ENCODE measurements at regions not wholly inside any gene's neighbourhood (a gene's known extent, or its start where the extent isn't known, plus 50 kb on each side); places are given as distances from the start of the nearest gene placed in this dataset.

GRCh38 chr2:81481994-81482368, 1177.4 kb upstream of the LRRTM1 start:
- no peak for TF ChIP-seq POLR2AphosphoS5 (IDR thresholded peaks at IDR 0.05)
- TF ChIP-seq EP300 (IDR thresholded peaks at IDR 0.05) = no peak
- TF ChIP-seq POLR2A (IDR thresholded peaks at IDR 0.05) = no peak
- no peak for TF ChIP-seq CTCF (IDR thresholded peaks at IDR 0.05)
- WGBS, 2 donors = 90 to 95% methylated on average over 5 of the region's 5 CpGs
- ATAC-seq (ENCODE audit: low FRiP score in 2 of 2) (no peak), DNase-seq (no peak)
- H3K27me3 ChIP-seq = no peaks in the 10 kb centered on the region
- no peaks in the 10 kb centered on the region for H3K36me3 ChIP-seq
- no peaks in the 10 kb centered on the region for H3K4me1 ChIP-seq
- no peak overlapping the region for H3K4me3 ChIP-seq
- H3K9me3 ChIP-seq = no peaks in the 10 kb centered on the region
- no peak overlapping the region for H3K27ac ChIP-seq

- H3K4me3 ChIP-seq = no peak overlapping the region
- peak in 1 of 2 donors; percentile 60 for DNase-seq
- WGBS, 2 donors = 96% methylated on average over 14 to 39 of the region's 39 CpGs
- H3K9me3 ChIP-seq = no peaks in the 10 kb centered on the region
- no peaks in the 10 kb centered on the region for H3K36me3 ChIP-seq
- H3K4me1 ChIP-seq = no peaks in the 10 kb centered on the region
- TF ChIP-seq POLR2AphosphoS5 (IDR thresholded peaks at IDR 0.05) (no peak), CTCF (IDR thresholded peaks at IDR 0.05) (no peak), POLR2A (IDR thresholded peaks at IDR 0.05) (no peak), EP300 (IDR thresholded peaks at IDR 0.05) (no peak)
- no peaks in the 10 kb centered on the region for H3K27me3 ChIP-seq
- peak; percentile 26 to 69 for ATAC-seq (ENCODE audit: low FRiP score in 2 of 2)
- H3K27ac ChIP-seq = no peak overlapping the region
Measured at GRCh38 chr2:81481242-81481993, 1176.9 kb upstream of the LRRTM1 start.

GRCh38 chr2:81467096-81467495, 1162.5 kb upstream of the LRRTM1 start:
- no peaks in the 10 kb centered on the region for H3K27me3 ChIP-seq
- ATAC-seq (ENCODE audit: low FRiP score in 2 of 2) = peak in 1 of 2 donors; percentile 40
- H3K36me3 ChIP-seq = no peaks in the 10 kb centered on the region
- peak in 1 of 2 donors; percentile 66 for DNase-seq
- peaks cover 0 to 9% (median 0%) of the 10 kb centered on the region in 4 donors for H3K9me3 ChIP-seq
- H3K4me3 ChIP-seq = no peak overlapping the region
- no peak overlapping the region for H3K27ac ChIP-seq
- 96 to 98% methylated on average over 12 to 22 of the region's 29 CpGs for WGBS, 2 donors
- no peak for TF ChIP-seq POLR2A (IDR thresholded peaks at IDR 0.05)
- no peak for TF ChIP-seq POLR2AphosphoS5 (IDR thresholded peaks at IDR 0.05)
- no peak for TF ChIP-seq EP300 (IDR thresholded peaks at IDR 0.05)
- H3K4me1 ChIP-seq = no peaks in the 10 kb centered on the region

GRCh38 chr2:81462420-81462819, 1157.9 kb upstream of the LRRTM1 start:
- TF ChIP-seq POLR2A (IDR thresholded peaks at IDR 0.05) = no peak
- no peak for TF ChIP-seq CTCF (IDR thresholded peaks at IDR 0.05)
- TF ChIP-seq POLR2AphosphoS5 (IDR thresholded peaks at IDR 0.05) = no peak
- TF ChIP-seq EP300 (IDR thresholded peaks at IDR 0.05) = no peak
- Histone ChIP-seq H3K27me3 (no peaks in the 10 kb centered on the region), H3K4me3 (no peak overlapping the region), H3K4me1 (no peaks in the 10 kb centered on the region), H3K27ac (no peak overlapping the region), H3K36me3 (no peaks in the 10 kb centered on the region), H3K9me3 (peaks cover 0 to 7% (median 0%) of the 10 kb centered on the region in 4 donors)
- WGBS, 2 donors = 72 to 77% methylated on average over 2 of the region's 2 CpGs
- ATAC-seq (ENCODE audit: low FRiP score in 2 of 2) = no peak
- no peak for DNase-seq

GRCh38 chr2:81445176-81445575, 1140.6 kb upstream of the LRRTM1 start:
- Histone ChIP-seq H3K4me3 (no peak overlapping the region), H3K9me3 (no peaks in the 10 kb centered on the region), H3K4me1 (no peaks in the 10 kb centered on the region), H3K27me3 (no peaks in the 10 kb centered on the region), H3K36me3 (no peaks in the 10 kb centered on the region), H3K27ac (no peak overlapping the region)
- ATAC-seq (ENCODE audit: low FRiP score in 2 of 2) (no peak), DNase-seq (no peak)
- no peak for TF ChIP-seq CTCF (IDR thresholded peaks at IDR 0.05)
- no peak for TF ChIP-seq EP300 (IDR thresholded peaks at IDR 0.05)
- no peak for TF ChIP-seq POLR2AphosphoS5 (IDR thresholded peaks at IDR 0.05)
- no peak for TF ChIP-seq POLR2A (IDR thresholded peaks at IDR 0.05)
- 60% methylated on average over 1 of the region's 1 CpG for WGBS, 2 donors

Measured in upper lobe of left lung (tissue), 6 donors.